Loucy (cell line): ENCODE measurements at regions not wholly inside any gene's neighbourhood (a gene's known extent, or its start where the extent isn't known, plus 50 kb on each side); places are given as distances from the start of the nearest gene placed in this dataset.
"Not testable (repeated sequence)": the region's sequence is repeated elsewhere in the genome, so short reads cannot be mapped to it uniquely, and the experiment has no call there.

ENCODE experiments used
- H2AFZ ChIP-seq: fragments of 200-600 bp; sonication (generic); 2 replicates; pipeline ENCODE4 v1.6.0; 2016; ENCODE audit warnings: antibody characterized with exemption, mild to moderate bottlenecking, low read length, moderate library complexity
- H3F3A ChIP-seq: fragments of 200-600 bp; 2 replicates; pipeline ENCODE4 v1.6.0; 2016; ENCODE audit warnings: antibody characterized with exemption, low read depth, mild to moderate bottlenecking
- H3K27me3 ChIP-seq: fragments of 200-600 bp; sonication (generic); 2 replicates; pipeline ENCODE4 v1.6.1; 2014; ENCODE audit warnings: low read length, mild to moderate bottlenecking; ENCODE audit not compliant: insufficient read depth, poor library complexity, severe bottlenecking
- H3K36me3 ChIP-seq: fragments of 200-600 bp; sonication (generic); 2 replicates; pipeline ENCODE4 v1.6.1; 2016; ENCODE audit warnings: low read length; ENCODE audit not compliant: insufficient read depth
- H3K4me1 ChIP-seq: fragments of 200-600 bp; sonication (generic); 2 replicates; pipeline ENCODE4 v1.5.1; 2014; ENCODE audit warnings: low read length, mild to moderate bottlenecking; ENCODE audit not compliant: insufficient read depth, poor library complexity, severe bottlenecking
- H3K4me2 ChIP-seq: fragments of 200-600 bp; sonication (generic); 2 replicates; pipeline ENCODE4 v1.6.0; 2014; ENCODE audit warnings: antibody characterized with exemption, low read length, low read depth, mild to moderate bottlenecking; ENCODE audit not compliant: poor library complexity, severe bottlenecking
- H3K4me3 ChIP-seq: fragments of 200-600 bp; sonication (generic); 2 replicates; pipeline ENCODE4 v1.5.1; 2014; ENCODE audit warnings: low read length, mild to moderate bottlenecking, mixed read lengths; ENCODE audit not compliant: poor library complexity, severe bottlenecking
- H3K79me2 ChIP-seq: fragments of 200-600 bp; sonication (generic); 2 replicates; pipeline ENCODE4 v1.6.1; 2014; ENCODE audit warnings: low read length; ENCODE audit not compliant: insufficient read depth
- H3K9ac ChIP-seq: fragments of 200-600 bp; sonication (generic); 2 replicates; pipeline ENCODE4 v1.6.0; 2014; ENCODE audit warnings: mild to moderate bottlenecking, low read depth, low read length, moderate library complexity; ENCODE audit not compliant: poor library complexity, severe bottlenecking
- H3K9me2 ChIP-seq: fragments of 200-600 bp; sonication (generic); replicated peaks from 2 replicates; pipeline ENCODE4 v1.6.1; 2016; ENCODE audit warnings: low read depth, low read length, mixed read lengths
- H3K9me3 ChIP-seq: fragments of 200-600 bp; sonication (generic); 2 replicates; pipeline ENCODE4 v1.6.1; 2014; ENCODE audit warnings: mild to moderate bottlenecking, antibody characterized with exemption, low read length, low read depth; ENCODE audit not compliant: insufficient read depth
- H4K20me1 ChIP-seq: fragments of 200-600 bp; sonication (generic); 2 replicates; pipeline ENCODE4 v1.6.0; 2014; ENCODE audit warnings: antibody characterized with exemption, low read length, mild to moderate bottlenecking; ENCODE audit not compliant: insufficient read depth, poor library complexity, severe bottlenecking

DNA sequence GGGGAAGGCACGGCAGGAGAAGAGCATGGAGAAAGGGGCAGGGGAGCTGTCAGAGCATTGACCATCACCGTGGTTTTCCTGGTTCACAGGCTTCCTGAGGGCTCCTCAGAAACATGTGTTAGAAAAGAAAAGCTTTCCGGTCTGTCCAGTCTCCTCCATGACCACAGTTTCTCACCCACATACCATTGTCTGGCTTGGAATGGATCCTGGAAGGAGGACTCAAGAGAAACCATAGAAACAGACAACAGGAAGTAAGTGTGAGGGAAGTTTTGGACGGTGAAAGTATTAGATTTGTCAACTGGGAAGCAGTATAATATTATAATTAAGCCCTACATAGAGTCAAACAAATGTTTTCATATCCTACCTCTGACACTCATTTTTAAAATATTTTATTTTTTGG is 52.7 kb upstream of the NOTCH2NLA start:
- H2AFZ ChIP-seq, H3K36me3 ChIP-seq, H3K4me3 ChIP-seq, H3F3A ChIP-seq, H4K20me1 ChIP-seq, H3K9me3 ChIP-seq, H3K79me2 ChIP-seq, H3K27me3 ChIP-seq, H3K9ac ChIP-seq, H3K4me2 ChIP-seq, H3K4me1 ChIP-seq, H3K9me2 ChIP-seq: not testable (repeated sequence)

DNA sequence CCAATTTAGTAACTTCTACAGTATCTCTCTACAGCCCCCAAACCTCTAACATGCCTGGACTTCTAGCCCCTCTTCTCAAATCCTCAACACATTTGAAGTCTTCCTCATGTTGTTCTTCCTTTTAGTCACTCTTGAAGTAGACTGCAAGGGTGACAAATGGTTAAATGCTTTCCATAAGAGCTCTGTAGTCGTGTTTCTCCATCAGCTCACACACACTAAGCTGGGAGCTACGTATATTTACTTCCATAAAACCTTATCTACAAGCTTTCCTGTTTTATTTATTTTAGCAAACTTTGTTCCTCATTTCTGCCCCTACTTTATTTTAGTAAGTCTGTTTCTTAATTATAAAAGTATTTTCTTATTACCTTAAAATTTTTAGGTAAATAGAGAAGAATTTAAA is 49.9 kb upstream of the NOTCH2NLA start:
- H3K9me3 ChIP-seq, H3K9me2 ChIP-seq, H3K9ac ChIP-seq, H4K20me1 ChIP-seq, H3K79me2 ChIP-seq, H3K4me2 ChIP-seq, H3K36me3 ChIP-seq, H2AFZ ChIP-seq, H3K27me3 ChIP-seq, H3K4me1 ChIP-seq, H3K4me3 ChIP-seq, H3F3A ChIP-seq: not testable (repeated sequence)
